ENCODE measurements at regions not wholly inside any gene's neighbourhood (a gene's known extent, or its start where the extent isn't known, plus 50 kb on each side); places are given as distances from the start of the nearest gene placed in this dataset.

DNA sequence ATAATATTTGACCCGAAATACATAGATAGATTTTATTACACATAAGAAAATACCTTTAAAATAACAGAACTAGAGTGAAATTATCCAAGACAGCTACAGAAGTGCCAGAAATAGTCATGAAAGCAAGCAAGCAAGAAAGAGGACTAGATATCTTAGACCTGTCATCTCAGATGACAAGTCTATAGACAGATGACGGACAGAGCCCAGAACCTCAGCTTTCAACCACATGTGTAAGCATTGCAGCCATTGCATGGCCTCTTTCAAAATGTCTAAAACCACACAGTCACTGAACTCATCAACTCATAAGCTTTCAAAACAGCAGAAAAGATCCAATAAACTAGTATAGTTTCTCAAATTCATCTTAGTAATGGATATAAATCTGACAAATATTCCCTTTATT is 59.8 kb upstream of the FHIT start:
- CTCF ChIA-PET (ENCODE audit: low intra/inter-chr PET ratio, low total read pairs), result no interaction called here
- no peaks in the 10 kb centered on the region for H3K9me3 ChIP-seq (ENCODE audit: low read length)
- FAIRE-seq, result no peak

More for the DNA sequence above, 59.8 kb upstream of the FHIT start:
- no peak overlapping the region for H3K4me2 ChIP-seq (ENCODE audit: low read depth, low read length)
- ATAC-seq (no peak), DNase-seq (ENCODE audit: low spot score) (no peak)
- H4K20me1 ChIP-seq (ENCODE audit: insufficient read depth, low read length), result no peaks in the 10 kb centered on the region
- no peaks in the 10 kb centered on the region for H3K36me3 ChIP-seq (replicated peaks in 1 of 2; ENCODE audit: control insufficient read depth in 1 of 2, insufficient read depth in 2 of 2, low read length in 2 of 2)
- H3K9ac ChIP-seq (ENCODE audit: insufficient read depth, low read depth, low read length), result no peak overlapping the region
- H3K4me1 ChIP-seq (ENCODE audit: insufficient read depth, low read length), result no peaks in the 10 kb centered on the region
- POLR2A ChIA-PET, result no interaction called here
- in situ Hi-C loops (cut with HindIII; ENCODE audit: extremely low pct_ligation_motif_present, low pct_unique_long_range_greater_than_20kb), result no loop called here
- H3K79me2 ChIP-seq (ENCODE audit: insufficient read depth, low read length), result no peaks in the 10 kb centered on the region
- no peak overlapping the region for H2AFZ ChIP-seq (ENCODE audit: low read length)
- no peaks in the 10 kb centered on the region for H3K27me3 ChIP-seq (ENCODE audit: control insufficient read depth in 1 of 2, insufficient read depth in 2 of 2, low read length in 2 of 2)
- intact Hi-C loops (cut with micrococcal nuclease; ENCODE audit: unreplicated experiment), result no loop called here
- 26% methylated on average over 2 of the region's 2 CpGs for WGBS (ENCODE audit: low lambda C conversion rate)
- BruUV-seq (replicated peaks), result no TSS peak
- H3K4me3 ChIP-seq (replicated peaks in 1 of 3; ENCODE audit: insufficient read depth in 1 of 3, low read depth in 2 of 3, low read length in 3 of 3), result no peak overlapping the region
- no peak overlapping the region for H3K27ac ChIP-seq (ENCODE audit: extremely low read length, insufficient read depth, low read length)
- TF ChIP-seq ZNF607 (CRISPR knock-in tag; IDR thresholded peaks at IDR 0.05; ENCODE audit: borderline replicate concordance) (no peak), KLF15 (CRISPR knock-in tag; IDR thresholded peaks at IDR 0.05; ENCODE audit: borderline replicate concordance) (no peak), KAT8 (CRISPR knock-in tag; IDR thresholded peaks at IDR 0.05) (no peak), POGK (CRISPR knock-in tag; conservative IDR thresholded peaks at IDR 0.05) (no peak), CBX1 (IDR thresholded peaks at IDR 0.05; ENCODE audit: low read depth) (no peak), PAF1 (CRISPR knock-in tag; IDR thresholded peaks at IDR 0.05) (no peak), CHD4 (IDR thresholded peaks at IDR 0.05; ENCODE audit: borderline replicate concordance, low read length) (no peak), CEBPZ (IDR thresholded peaks at IDR 0.05; ENCODE audit: low read length) (no peak), MEF2D (CRISPR knock-in tag; IDR thresholded peaks at IDR 0.05) (no peak), CBX5 (CRISPR knock-in tag; IDR thresholded peaks at IDR 0.05; ENCODE audit: borderline replicate concordance) (no peak), ETV5 (CRISPR knock-in tag; IDR thresholded peaks at IDR 0.05; ENCODE audit: borderline replicate concordance) (no peak)
